Medulla oblongata (tissue), 1 donor: ENCODE measurements at regions not wholly inside any gene's neighbourhood (a gene's known extent, or its start where the extent isn't known, plus 50 kb on each side); places are given as distances from the start of the nearest gene placed in this dataset.

Experiments
- DNase-seq: peaks from one replicate; pipeline ENCODE4 v3.0.0-alpha.2; 2015; ENCODE audit errors: extremely low spot score

DNA sequence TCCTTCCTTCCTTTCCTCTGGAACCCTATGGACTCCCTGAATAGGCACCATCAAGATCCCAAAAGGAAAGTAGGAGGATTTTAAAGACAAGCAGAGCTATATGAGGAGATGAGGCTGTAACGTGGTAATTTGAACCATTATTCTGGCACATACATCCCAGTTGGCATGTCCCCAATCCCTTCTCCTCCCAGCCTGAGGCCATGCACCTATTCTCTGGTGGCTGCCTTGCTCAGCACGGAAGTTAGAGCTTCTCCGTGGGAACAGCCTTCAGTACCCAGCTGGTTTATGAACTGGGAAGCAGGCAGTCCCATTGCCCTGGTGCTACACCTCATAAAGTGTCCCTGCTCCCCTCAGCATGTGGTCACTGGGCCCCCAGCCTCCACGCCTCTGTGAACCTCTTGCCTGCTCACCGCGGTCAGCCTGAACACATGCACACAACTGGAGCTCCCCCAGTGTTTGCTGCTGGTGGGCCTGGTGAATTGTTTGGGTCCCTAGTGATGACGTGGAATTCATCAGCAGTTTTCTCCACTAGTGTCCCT lies 139.9 kb upstream of the PLET1 start:
- DNase-seq = no peak

DNA sequence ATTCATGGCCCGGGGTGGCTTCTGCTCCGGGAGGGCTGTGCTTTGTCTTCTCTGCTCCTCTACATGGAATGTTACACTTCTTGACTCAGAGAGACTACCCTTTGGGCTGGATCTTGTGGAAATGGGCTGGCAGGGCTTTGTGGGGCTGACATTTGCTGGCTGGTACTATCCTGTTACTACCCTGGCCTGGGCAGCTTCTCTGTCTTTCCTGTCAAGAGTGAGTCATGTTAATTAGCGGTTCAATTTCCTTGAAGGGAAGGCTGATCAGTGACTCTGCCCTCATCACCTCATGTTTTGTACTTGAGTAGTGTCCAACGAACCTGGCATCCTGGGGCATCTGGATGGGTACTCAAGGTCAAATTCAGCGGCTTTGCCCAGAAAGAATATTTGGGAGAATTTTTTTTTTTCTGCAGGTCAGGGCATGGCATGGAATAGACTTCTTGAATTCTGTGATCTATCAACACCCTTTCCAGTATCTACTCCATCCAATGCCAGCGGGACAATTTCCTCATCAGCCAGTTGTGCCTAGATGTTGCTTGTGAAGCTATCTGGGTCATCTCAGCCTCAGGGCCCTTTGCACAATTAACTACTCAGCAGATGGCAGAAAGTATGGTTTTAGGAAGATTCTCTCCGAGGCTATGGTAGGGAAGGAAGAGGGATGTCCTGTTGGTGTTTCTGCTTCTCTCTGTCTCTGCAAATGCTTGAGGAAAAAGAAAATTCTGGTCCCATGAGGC lies 140.5 kb upstream of the PLET1 start:
- DNase-seq = no peak

DNA sequence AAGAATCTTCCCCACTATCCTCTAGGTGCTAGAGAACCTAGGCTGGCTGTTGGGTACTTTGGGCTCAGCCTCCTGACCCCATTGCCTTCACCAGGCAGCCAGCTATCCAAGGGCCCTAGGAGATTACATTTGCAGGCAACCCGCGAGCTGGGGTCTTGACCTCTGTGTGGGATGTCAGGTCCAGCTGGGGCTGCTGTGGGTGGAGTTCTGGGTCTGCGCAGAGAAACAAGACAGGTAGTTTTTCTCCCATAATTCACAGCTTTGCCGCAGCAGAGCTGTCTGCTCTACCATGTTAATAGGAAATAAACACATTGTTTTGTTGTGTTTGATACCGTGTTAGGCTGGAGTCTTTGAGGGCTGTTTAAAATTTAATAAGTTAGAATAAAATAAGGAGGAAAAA lies 142.8 kb upstream of the PLET1 start:
- DNase-seq = no peak

DNA sequence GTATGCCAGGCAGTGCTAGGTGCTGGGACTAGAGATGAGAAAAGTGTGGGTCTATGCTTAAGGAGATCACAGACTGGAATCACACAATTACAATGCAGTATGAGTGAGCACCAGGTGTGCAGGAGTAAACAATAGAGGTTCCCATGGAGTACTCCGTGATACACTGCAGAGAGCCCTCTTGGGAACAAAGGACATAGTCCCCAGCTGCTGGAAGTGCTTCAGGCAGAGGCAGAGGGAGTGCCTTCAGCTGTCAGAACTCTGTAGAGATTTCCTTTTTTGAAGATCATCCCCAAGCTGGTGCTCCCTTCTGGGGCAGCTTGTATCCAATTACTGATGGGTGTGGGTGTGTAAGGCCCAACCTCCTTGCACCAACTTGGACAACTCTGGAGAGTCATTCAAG lies 143.5 kb upstream of the PLET1 start:
- no peak for DNase-seq

DNA sequence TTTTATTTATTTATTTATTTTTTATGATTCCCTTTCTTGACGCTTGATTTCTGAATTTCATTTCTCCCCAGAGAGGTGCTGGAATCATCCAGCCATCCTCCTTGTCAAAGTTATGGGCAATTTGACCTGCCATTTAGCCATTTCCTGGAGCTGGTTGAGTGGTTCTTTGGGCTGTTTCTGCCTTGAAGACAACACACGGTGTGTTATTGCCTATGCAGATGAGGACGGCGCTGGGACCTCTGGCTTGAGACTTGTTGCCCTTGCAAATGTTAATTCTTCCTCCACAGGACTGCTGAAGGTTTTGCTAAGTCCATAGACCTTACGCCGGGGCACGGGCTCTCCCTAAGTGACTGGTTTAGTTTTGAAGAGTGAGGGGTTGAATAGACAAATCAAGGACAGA lies 147.9 kb upstream of the PLET1 start:
- no peak for DNase-seq

DNA sequence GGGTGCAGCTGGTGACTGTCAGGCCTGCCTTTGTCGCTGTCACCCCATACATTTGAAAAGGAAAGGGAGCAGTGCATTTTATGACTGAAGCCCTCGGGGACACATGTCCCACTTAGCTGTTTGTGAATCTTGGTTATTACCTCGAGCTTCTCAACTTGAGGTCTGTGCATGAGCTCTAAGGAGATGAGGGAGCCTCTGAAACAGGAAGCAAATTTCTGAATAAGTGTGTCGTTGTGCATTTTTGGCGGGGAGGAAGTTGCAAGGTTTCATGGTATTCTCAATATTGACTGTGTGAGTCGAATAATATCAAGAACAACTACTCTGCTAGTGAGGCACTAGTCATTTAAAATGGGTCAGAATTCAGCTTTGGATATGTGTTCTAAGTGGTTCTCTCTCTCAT lies 149.7 kb upstream of the PLET1 start:
- DNase-seq = no peak

DNA sequence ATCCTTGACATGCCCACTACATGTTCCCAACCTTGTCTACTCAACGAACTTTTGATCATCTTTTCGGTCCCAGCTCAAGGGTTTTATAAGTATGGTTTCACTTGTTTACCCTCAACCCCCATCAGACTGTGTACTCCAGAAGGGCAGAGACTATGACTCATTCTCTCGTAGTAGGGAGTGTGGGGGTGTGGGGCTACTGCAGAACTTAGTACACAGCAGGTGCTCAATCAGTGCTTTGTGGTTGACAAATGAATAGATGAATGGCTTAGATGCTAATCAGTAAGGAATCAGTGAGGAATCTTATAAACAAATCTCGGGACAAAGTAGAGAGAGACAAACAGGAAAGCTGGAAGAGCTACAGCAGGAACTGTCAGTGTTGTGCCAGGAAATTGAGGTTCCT lies 151.7 kb upstream of the PLET1 start:
- DNase-seq = no peak

DNA sequence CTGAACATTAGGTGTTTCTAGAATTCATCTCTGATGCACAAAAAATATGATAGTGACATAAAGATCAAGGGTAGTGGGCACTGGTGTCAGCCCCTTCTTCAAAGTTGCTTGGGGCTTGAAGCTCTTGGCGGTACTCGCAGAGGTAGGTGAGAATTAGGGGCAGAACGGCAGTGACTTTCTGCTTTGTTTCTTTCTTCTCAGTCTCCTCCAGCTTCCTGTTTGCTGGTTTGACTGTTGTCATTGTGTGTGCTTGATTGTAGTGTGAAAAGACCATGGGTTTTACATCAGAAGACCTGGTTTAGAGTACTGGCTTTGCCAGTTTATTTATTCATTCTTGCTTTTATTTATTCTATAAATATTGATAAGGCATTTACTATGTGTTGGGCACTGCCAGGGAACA lies 156.7 kb upstream of the PLET1 start:
- DNase-seq = no peak

DNA sequence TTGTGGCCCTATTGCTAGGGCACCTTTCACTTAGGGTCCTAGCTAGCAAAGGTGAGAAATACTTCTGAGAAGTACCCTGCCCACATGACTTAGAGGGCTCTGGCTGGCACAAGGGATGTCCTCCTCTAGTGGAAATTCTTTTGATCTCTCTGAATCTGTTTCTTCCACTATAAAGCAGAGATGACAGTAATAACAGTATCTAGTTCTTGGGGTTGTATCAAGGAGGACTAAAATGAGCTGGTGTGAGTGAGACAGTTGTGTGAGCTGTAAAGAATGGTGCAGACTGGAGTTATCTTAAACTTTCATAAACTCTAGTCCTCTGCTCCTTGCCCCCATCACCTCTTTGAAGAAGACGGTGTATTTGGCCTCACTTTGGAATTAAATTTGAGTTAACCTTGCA lies 157.8 kb upstream of the PLET1 start:
- no peak for DNase-seq

DNA sequence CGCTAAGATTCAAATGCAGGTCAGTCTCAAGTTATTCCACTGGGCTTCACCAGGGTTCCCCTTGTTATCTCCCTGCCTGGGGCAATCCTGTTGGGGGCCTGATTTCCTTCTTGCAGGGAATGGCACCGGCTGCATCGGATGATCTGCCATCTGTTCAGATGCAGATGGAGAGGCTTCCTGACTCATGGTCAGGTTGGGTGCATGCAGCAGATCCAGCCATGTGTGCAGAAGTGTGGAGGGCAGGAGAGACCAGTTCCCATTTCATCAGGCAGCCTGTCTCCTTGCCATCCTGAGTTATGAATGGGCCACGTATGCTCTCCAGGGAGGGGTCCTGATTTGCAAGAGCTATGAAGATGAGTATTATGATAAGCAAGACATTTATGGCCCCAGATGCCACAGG lies 161.2 kb upstream of the PLET1 start:
- DNase-seq = no peak

DNA sequence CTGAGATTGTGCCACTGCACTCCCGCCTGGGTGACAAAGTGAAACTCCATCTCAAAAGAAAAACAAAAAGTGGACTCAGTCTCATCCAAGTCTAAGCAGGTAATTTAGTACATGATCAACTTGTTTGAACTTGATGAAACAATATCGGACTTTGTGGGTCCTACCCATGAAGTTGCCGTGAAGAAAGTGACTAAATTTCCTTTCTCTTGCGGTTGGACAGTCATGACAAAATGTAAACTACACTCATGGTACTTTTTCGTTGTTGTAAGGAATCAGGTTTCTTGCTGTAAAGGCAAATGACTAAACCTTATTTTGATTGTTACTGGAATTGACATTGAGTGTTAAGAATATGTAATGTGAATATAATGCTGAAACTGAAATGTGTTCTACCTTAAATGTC lies 164.5 kb upstream of the PLET1 start:
- no peak for DNase-seq

DNA sequence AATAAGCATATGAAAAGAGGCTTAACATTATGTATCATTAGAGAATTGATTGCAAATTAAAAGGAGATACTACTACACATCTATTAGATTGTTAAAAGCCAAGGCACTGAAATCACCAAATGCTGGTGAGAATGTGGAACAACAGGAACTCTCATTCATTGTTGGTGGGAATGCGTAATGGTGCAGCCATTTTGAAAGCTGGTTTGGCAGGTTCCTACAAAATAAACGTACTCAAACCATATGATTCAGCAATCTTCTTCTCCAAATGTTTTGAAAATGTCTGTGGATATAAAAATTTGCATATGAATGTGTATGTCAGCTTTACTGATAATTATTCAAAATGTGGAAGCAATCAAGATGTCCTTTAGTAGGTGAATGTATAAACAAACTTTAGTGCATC lies 176.4 kb upstream of the PLET1 start:
- DNase-seq = no peak

DNA sequence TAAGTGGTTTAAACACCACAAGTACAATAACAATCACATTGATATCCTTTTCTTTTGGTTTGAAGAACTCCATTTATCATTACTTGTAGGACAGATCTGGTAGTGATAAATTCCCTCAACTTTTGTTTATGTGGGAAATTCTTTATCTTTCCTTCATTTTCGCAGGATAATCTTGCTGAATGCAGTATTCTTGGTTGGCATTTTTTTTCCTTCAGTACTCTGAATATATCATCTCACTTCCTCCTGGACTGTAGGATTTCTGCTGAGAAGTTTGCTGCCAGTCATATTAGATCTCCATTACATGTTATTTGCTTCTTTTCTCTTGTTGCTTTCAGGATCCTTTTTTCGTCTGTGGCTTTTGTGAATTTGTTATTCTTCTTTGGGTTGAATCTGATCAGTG lies 179.0 kb upstream of the PLET1 start:
- DNase-seq = no peak

DNA sequence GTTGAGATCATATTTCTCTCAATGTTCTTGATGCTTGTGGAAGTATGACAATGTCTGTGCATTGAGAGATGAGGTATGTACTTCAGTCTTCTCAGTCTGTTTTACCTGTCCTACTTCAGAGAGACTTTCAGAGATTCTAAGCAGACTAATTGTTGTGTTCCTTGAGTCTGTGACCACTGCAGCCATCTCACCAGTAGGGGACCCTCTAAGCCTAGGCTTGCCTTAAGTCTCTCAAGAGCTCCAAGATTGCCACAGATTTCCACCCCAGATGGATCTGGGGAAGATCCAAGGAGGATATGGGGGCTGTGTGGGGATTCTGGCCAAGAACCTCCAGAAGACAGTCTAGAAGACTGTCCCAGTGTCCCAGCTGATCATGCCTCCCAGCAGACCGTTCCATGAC lies 179.9 kb upstream of the PLET1 start:
- no peak for DNase-seq

DNA sequence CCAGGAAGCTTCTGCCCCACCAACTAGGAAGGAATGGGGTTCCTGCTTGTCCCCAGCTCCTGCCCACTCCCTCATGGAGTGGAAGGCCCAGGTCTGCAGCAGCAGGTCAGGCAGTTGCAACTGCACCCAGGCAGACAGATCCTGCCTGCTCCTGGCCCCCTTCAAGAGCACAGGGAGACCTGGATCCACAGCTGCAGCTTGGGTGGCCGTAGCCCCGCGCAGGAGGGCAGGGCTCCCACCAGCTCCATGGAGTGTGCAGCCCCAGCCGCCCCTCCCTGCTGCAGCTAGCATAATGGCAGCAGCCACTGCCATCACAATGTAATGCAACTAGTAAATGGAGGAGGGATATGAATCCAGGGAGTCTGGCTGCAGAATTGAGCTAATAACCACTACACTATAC lies 187.5 kb upstream of the PLET1 start:
- no peak for DNase-seq

DNA sequence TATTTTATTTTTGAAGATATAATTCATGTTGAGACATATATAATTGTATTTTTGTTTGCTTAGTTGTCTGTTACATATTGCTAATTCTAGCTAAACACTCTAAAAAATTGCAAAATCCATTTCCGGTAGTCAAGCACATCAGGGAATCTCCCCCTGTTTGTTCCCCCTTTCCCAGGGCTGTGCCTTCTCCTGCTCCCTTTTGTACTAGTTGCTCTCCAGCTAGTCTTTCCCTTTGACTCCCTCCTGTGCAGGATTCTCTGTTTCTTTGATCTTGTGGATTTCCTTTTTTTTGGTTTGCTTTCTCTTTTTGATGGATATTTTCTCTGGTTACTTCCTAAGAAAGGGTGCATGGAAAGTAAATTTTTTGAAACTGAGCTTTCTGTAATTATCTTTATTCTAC lies 188.1 kb upstream of the PLET1 start:
- DNase-seq = no peak

DNA sequence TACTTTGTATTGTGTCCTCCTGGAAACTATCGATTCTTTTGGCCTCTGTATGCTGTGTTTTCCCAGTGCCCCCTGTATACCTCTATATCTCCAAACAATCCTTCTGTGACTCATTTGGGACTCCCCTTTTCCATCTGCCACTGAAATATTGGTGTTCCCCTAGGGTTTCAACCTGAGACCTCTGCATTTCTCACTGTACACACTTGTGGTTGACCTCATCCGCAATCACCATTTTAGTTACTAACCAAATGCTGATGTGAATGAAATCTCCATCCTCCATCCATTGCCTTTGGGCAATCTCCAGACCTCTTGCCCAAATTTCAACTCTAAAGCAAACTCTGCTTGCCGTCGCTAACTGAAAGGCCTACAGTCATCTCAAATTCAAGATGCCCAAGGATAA lies 190.6 kb upstream of the PLET1 start:
- no peak for DNase-seq

DNA sequence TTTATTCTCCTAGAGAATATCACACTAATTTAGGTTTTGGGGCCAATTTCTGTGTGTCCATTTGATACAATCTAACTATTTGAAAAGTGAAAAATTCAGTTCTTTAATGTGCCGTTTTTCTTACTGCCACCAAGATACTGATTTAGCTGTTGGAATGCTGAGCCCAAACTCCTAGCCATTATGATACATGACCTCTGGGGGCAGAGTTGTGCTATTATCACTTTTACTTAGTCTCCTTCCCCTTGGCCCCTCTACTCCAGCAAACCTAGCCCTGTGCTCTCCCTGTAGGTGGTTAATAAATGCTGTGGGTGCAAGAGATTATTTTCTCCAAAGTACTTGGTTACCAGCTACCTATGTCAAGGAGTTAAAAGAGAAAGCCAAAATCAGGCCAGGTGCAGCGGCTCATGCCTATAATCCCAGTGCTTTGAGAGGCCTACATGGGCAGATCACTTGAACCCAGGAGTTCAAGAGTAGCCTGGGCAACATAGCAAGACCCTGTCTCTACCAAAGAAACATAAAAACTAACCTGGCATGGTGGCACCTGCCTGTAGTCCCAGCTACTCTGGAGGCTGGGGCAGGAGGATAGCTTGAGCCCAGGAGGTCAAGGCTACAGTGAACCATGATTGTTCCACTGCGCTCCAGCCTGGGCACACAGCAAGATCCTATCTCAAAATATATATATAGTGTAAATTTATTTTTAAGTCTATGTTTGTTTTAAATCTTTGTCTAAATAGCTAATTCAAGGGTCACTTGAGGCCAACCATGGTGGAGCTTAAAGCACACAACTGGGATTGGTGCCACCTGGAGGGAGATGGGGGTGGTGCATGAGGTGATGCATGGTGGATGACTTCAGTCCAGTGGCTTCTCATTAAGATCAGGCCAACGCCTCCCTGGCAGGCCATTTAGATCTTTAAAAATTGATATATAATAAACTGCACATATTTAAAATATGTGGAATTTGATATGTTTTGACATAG lies 193.2 kb upstream of the PLET1 start:
- DNase-seq = peak; percentile 10

DNA sequence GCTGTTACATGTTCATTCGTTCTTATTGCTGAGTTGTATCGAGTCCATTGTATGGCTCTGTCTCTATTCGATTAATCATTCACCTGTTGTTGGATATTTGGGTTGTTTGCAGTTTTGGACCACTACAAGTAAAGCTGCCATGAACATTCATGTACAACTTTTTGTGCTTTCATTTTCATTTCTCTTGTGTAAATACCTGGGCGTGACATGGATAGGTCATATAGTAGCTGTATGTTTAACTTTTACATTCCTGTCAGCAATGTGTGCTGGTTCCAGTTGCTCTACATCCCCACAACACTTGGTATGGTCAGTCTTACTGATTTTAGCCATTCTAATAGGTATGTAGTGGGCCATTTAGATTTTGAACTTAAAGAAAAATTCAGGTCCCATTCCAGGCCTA lies 194.2 kb upstream of the PLET1 start:
- no peak for DNase-seq

DNA sequence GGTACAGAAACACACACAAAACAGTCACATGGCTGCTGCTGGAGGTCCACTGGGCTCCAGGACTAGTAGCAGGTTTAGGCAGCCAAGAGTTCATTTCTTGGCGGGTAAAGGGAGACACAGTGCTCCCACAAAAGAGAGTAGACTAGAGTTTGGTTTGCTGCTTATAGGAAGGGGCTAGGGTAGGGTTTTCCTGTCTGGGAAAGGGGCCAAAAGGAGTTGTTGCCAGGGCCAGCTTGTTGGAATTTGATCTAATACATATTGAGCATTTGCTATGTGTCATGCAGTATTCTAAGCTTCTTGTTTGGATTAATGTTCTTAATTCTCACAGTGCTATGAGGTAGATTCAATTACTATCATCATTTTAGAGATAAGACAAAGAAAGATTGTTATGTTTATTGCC lies 195.1 kb upstream of the PLET1 start:
- no peak for DNase-seq

DNA sequence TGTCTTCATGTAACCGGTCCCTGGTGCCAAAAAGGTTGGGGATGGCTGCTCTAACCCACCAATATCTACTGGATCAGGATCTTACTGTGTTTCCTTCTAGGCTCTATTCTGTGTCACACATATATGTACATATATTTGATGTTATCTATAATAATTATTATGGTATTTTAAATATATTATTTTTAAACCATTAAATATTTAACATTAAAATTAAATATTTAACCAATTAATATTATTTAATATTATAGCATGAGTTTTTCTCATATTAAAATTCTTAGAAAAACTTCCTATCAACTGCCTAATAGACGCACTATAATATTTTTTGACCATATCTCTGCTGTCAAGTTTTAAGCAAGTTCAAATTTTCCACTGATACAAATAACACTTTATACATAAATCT lies 196.9 kb upstream of the PLET1 start:
- no peak for DNase-seq

DNA sequence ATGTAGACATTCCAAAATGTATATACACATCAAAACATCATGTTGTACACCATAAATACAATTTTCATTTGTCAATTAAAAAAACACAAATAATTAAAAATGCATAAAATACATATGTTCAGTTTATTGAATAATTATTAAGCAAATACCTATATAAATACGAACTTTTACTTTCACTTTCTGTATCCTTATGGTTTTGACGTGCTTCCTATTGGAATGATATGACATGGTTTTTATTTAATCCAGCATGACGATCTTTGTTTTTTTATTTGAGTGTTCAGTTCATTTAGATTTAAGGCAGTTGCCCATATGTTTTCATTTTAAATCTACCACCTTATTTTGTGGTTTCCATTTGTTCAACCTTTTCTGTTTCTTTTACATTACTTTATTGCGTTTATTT lies 198.3 kb upstream of the PLET1 start:
- DNase-seq = no peak

DNA sequence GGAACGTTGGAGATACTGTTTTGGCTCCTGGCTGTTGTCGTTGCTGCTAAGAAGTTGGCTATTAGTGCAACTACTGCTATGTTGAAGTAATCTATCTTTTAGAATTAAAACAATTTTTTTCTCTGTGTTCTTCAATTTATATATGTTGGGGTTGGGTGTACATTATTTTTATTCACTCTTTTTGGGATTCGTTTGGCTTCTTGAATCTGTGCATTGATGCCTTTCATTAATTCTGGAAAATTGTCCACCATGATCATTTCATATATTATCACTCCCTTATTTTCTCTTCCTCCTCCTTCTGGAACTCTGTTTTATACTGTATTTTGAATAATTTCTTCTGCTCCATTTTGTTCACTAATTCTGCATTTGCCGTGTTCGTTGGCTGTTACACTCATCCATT lies 199.5 kb upstream of the PLET1 start:
- no peak for DNase-seq
